ENCODE measurements at regions not wholly inside any gene's neighbourhood (a gene's known extent, or its start where the extent isn't known, plus 50 kb on each side); places are given as distances from the start of the nearest gene placed in this dataset.
"Not testable (repeated sequence)": the region's sequence is repeated elsewhere in the genome, so short reads cannot be mapped to it uniquely, and the experiment has no call there.

GRCh38 chr9:24333629-24334028 is 212.1 kb downstream of the IZUMO3 start:
- no peak for DNase-seq

DNA sequence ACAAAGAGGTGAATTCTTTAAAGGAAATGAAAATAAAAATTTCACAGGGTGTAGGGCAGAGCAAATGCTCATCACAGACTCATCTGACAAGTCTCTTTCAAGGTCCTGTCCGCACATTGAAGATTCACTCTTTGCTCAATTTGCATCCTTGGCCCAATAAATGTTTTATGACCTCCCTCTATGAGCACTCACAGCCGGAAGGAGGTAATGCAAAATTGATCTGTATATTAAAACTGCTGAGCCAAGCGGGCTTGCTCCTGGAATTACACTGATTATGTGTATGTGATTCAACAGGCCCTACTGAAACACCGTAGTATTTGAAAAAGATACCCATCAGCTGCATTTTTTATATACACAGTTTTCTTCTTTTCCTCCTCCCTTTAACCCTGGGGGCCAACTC is 246.8 kb downstream of the IZUMO3 start:
- DNase-seq: no peak

GRCh38 chr9:24297931-24298330 is 247.8 kb downstream of the IZUMO3 start:
- DNase-seq: no peak

DNA sequence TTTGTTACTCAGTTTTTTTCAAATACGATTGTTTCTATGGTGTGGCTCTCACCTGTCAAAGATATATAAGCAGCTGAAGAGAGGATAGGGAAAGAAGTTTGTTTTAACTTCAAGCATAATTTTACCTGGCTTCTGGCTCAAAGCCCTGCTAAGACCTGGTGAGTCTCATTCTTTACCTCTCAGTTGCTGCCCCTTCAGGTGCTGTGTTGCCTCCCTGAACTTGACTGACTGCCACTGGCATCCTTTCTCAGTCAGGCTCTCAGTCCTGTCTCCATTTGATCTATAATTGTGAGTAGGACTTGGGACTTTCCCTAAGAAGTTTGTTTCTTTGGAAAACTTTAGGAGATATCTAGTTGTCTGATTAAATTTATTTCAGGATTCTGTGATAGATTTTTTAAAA is 249.6 kb downstream of the IZUMO3 start:
- DNase-seq: no peak

DNA sequence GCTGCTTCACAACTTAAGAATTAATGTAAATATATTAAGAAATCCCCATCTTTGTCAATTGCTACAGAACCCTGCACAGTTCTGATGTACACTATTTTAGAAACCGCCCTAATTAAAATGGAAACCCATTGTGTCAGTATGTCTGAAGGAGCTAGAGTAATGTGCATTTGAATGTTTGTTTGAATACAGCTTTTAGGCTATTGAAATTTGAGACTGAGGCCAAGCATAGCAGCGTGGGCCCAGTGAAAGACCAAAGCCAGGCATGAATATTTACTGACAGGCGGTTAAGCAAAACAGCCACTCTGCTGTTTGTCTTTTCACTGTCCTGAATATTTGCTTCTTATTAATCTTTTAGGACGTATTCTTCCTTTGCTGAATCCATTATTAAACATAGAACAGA is 252.3 kb downstream of the IZUMO3 start:
- DNase-seq: no peak

GRCh38 chr9:24286761-24287160 is 258.9 kb downstream of the IZUMO3 start:
- DNase-seq: no peak

DNA sequence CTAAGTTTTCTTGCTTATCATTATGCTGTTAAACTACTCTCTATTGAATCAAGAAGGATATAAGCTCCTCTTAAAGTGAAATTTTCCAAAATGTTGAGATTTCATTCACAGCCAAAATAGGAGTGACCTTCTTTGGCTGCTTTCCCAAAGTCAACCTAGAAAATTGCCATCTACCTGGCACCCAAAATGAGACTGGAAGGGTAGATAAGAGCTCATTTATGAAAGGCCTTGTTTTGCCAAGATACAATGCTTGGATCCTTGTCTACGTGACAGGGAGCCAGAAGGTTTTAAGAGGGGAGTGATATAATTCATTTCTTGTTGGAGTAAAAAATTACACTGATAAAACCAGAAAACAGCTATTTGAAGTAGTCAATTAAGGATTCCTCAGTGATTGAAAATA is 287.1 kb downstream of the IZUMO3 start:
- DNase-seq: no peak

DNA sequence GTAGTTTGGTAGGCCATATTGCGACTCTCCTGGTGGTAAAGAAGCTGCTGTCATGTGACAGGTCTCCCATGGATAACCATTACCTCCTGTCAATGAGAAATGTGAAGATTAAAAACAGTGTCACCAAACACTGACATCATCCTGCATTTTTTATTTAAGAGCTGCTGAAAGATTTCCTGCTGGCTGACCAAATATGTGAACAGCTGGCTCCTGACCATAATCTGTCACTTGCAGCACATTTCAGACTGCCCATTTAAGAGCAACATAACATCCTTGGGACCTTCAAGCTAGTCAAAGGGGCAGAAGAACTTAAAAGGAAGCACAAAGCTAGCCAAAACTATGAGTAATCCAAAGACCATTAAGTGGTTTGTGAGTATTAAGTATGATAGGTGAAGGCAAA is 288.0 kb downstream of the IZUMO3 start:
- no peak for DNase-seq

DNA sequence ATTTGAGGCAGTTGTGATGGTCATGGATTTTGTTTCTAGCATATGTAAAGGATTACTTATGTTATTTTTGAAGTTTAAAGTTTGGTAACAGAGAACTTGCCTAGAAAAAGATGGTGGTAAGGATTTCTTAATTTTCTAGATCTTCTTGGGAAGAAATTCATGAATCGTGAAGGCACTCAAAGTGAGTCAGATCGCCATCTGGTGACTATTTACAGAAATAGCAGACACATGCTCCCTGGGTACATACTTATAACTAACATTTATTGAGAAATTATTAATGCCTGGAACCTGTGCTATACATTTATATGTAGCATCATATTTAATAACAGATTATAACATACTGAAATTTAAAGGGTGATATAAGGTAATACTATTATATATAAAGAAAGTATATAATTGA is 299.7 kb downstream of the IZUMO3 start:
- peak; percentile 34 to 42 for DNase-seq

- DNase-seq: no peak
Observed at GRCh38 chr9:24242576-24242975, 303.1 kb downstream of the IZUMO3 start.

DNA sequence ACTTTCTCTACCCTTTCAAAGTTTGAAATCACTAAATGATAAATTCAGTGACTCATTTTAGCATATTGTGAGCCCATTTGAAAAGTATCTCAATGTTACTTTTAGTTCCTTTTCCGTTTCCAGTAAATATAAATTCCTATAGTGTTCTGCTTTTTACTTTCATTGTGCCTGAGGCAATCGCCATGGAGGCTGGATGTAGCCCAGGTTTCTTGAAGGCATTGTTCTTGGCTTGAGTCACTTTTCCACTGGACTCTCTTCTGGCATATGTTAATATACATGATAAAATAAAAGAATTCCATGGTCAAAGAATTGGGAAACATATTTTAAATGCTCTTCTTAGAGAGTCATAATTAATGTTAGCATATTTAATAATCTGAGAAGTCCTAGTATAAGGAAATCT is 327.0 kb downstream of the IZUMO3 start:
- DNase-seq: no peak

DNA sequence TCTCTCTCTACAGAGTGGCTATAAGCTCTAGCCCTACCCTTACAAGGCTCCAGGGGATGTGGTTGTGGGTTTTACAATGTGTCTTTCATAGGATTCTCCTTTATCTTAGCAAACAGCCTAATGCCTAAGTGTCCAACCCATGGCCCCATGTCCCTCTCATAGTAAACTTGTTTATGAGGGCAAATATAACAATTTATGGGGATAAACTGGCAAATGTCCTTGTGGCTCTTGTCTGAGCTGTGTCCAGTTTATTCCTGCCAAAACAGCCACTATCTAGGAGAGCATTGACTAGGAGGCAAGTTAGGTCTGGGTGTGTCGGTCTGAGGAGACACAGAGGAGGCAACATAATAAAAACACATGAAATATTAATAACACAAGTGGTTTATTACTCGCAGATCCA is 335.1 kb downstream of the IZUMO3 start:
- DNase-seq: no peak

DNA sequence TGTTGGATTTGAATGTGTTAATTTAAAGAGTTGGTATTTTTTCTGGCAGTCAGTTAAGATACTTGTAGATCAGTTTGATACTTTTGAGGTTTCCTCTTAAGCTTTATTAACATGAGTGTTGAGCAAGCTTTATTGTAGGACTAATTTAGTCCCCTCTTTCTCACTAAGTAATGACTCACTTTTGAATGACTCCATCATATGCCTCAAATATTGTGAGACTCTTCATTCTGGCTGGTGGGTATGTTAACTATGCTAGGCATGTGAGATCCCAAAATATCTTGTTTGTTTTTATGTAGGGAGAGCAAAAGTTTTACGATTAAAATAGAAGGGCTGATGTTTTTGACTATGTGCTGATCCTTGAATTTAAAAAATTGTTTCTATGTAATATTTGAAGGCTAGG is 355.7 kb downstream of the IZUMO3 start:
- DNase-seq: no peak

DNA sequence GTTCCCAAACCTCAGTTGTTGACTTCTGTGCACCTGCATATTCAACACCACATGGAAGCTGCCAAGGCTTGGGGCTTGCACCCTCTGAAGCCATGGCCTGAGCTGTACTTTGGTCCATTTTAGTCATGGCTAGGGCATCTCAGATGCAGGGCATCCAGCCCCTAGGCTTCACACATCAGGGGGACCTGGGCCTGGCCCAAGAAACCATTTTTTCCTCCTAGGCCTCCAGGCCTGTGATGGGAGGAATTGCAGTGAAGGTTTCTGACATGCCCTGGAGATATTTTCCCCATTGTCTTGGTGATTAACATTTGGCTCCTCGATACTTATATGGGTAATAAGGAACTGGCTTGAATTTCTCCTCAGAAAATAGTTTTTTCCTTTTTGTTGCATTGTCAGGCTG is 354.5 kb upstream of the ELAVL2 start:
- not testable (repeated sequence) for DNase-seq

GRCh38 chr9:24144796-24145195 is 318.8 kb upstream of the ELAVL2 start:
- no peak for DNase-seq

DNA sequence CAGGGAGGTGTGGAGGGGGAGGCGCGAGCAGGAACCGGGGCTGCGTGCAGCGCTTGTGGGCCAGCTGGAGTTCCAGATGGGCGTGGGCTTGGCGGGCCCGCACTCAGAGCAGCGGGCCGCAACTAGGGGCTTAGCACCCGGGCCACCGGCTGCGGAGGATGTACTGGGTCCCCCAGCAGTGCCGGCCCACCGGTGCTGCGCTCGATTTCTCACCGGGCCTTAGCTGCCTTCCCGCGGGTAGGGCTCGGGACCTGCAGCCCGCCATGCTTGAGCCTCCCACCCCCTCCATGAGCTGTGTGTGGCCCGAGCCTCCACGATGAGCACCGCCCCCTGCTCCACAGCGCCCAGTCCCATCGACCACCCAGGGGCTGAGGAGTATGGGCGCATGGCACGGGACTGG is 309.0 kb upstream of the ELAVL2 start:
- DNase-seq: not testable (repeated sequence)

DNA sequence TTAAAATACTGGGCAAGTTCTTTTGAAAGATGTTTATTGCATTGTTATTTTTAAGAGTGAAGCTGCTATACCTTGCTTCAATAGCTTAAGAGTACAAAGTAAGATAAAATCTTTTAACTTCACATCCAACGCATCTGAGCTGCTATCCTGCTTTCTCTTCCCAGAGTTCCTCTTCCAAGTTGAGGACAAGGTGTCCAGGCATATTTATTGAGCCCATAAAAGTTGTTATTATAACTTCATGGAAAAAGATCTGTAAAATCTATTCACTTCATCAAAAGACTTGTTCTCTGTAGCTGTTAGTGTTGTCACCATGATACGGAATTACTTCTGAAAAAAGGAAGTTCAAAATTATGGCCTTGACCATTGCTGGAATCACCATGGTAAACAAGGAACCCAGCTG is 306.2 kb upstream of the ELAVL2 start:
- no peak for DNase-seq

GRCh38 chr9:24127519-24127918 is 301.5 kb upstream of the ELAVL2 start:
- DNase-seq: no peak

DNA sequence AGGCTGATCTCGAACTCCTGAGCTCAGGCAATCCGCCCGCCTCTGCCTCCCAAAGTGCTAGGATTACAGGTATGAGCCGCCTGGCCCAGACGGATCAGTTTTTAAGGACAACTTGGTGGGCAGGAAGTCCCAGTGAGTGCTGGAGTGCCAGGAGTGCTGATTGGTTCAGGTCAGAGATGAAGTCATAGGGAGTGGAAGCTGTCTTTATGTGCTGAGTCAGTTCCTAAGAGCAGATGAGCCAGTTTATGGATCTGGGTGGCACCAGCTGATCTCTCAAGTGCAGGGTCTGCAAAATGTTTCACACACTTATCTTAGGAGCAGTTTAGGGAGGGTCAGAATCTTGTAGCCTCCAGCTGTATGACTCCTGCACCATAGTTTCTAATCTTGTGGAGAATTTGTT is 292.1 kb upstream of the ELAVL2 start:
- no peak for DNase-seq

GRCh38 chr9:24096756-24097155 is 270.7 kb upstream of the ELAVL2 start:
- DNase-seq: peak; percentile 57 to 58

DNA sequence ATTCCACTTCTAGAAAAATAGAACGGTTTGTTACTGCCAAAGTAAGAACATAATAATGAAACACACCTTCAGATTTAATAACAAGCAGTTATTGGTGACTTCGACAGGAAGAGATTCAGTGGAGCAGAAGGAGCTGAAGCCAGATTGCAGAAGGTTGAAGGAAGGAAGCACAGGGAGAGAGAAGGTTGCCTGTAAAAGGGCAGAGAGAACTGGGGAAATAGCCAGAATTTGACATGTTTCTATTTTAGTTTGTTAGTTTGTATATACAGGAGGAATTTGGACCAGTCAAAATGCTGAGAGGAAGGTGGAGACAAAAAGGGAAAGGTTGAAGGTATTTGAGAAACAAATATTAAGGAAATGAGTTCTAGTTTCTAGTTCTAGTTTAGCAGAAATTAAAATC is 269.2 kb upstream of the ELAVL2 start:
- DNase-seq: peak in 1 of 2 experiments; percentile 5

DNA sequence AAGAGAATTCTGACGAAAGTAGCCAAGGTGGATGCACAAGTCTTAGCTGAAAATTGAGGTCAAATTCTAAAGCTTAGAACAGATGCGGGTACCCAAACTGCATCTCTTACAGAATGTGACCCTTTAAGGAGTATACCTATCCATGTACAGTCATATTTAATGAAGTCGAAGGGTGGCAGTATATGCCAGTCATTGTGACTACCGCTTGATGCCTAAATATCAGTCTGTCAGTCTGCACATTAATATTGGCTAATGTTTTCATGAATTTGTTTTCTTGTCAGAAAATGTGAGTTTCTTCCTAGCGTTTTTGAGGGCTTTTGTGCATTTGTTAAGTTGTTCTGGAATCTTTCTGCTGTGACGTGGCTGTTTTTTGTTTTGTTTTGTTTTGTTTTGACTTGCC is 264.5 kb upstream of the ELAVL2 start:
- no peak for DNase-seq

DNA sequence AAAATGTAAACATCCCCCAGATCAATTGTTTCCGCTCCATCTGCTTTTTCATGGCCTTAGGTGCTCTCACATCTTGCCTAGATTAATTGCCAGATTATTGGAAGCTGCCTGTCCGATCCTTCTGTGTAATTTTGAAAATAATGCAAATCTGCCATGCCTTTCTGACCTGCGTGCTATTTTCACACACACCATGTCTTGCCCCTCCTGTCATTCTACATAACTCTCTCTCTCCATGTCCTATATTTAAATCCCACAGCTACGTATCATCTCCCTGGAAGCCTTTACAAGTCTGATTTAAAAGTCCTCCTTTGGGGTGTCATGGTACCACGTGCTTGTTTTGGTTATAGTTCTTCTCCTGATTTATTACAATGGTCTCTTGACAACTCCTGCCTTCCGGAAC is 247.6 kb upstream of the ELAVL2 start:
- DNase-seq: no peak

DNA sequence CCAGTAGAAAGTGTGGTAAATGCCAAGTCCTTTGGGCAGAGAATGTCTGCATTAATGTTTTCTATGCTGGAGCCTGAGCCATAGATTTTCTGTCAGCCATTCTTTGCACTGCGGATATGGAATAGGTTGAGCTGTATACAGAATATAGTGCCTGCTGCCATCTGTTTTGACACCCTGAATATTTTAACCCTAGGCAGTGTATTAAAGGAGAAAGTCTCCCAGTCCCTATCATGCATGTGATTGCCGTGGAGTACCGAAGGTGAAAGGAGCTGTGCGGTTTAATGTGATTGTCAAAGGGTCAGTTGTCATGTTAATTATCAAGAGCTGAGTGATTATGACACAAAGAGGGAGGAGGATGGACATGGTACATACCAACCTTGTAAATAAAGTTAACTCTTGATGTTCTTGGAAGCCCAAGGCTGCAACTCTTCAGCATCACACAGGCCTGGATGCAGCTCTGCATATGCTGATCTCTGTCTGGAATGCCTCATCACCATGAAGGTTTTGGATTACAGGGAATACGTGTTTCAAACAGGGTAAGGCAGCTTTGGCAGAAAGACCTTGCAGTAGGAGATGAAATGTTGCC is 247.1 kb upstream of the ELAVL2 start:
- no peak for DNase-seq

GRCh38 chr9:24071716-24072115 is 245.7 kb upstream of the ELAVL2 start:
- no peak for DNase-seq

- no peak for DNase-seq
Observed at GRCh38 chr9:24071091-24071490, 245.1 kb upstream of the ELAVL2 start.
